GM12872 (cell line): ENCODE measurements at regions not wholly inside any gene's neighbourhood (a gene's known extent, or its start where the extent isn't known, plus 50 kb on each side); places are given as distances from the start of the nearest gene placed in this dataset.

Source experiments
- CTCF ChIP-seq: IDR thresholded peaks from 3 replicates; pipeline ENCODE4 v1.5.1; 2011; ENCODE audit warnings: low read depth, mild to moderate bottlenecking, low read length, moderate library complexity; ENCODE audit not compliant: insufficient read depth

- TF ChIP-seq CTCF = no peak
These were observed 72.1 kb upstream of the FAM241A start for GRCh38 chr4:112073181-112073580.

- peak; percentile 81 for TF ChIP-seq CTCF
These were observed 70.0 kb upstream of the FAM241A start for GRCh38 chr4:112075129-112075753.

- no peak for TF ChIP-seq CTCF
These were observed 69.3 kb upstream of the FAM241A start for GRCh38 chr4:112075906-112076305.

GRCh38 chr4:112076919-112077608, 68.2 kb upstream of the FAM241A start:
- TF ChIP-seq CTCF = no peak

GRCh38 chr4:112077743-112078142, 67.5 kb upstream of the FAM241A start:
- no peak for TF ChIP-seq CTCF

- no peak for TF ChIP-seq CTCF
These were observed 62.2 kb upstream of the FAM241A start for GRCh38 chr4:112082954-112083586.

GRCh38 chr4:112083587-112084347, 61.5 kb upstream of the FAM241A start:
- no peak for TF ChIP-seq CTCF
